Activated naive CD4-positive, alpha-beta T cell treated with anti-CD3 and anti-CD28 coated beads for 36 hours (primary cell): ENCODE measurements at regions not wholly inside any gene's neighbourhood (a gene's known extent, or its start where the extent isn't known, plus 50 kb on each side); places are given as distances from the start of the nearest gene placed in this dataset.

ENCODE experiments used
- CTCF ChIA-PET: fragments of 350-600 bp; sonication (Branson Sonifier 250); formaldehyde crosslinking; loops from one replicate; lab custom pipeline; 2021; ENCODE audit warnings: antibody characterized with exemption; lab: Charles Lee
- DNase-seq: peaks from one replicate; pipeline ENCODE4 v3.0.0-alpha.2; 2020
- H3K27ac Mint-ChIP-seq: one replicate; pipeline ENCODE4 v1.8.0; 2021; ENCODE audit warnings: mild to moderate bottlenecking, mixed read lengths
- H3K27me3 Mint-ChIP-seq: one replicate; pipeline ENCODE4 v1.8.0; 2021; ENCODE audit warnings: low read depth, mixed read lengths
- H3K36me3 Mint-ChIP-seq: one replicate; pipeline ENCODE4 v1.8.0; 2021; ENCODE audit warnings: low read depth, mixed read lengths
- H3K4me1 Mint-ChIP-seq: one replicate; pipeline ENCODE4 v1.8.0; 2021; ENCODE audit warnings: low read depth, mixed read lengths
- H3K4me3 Mint-ChIP-seq: one replicate; pipeline ENCODE4 v1.8.0; 2021; ENCODE audit warnings: mild to moderate bottlenecking, moderate library complexity, mixed read lengths
- H3K9me3 Mint-ChIP-seq: one replicate; pipeline ENCODE4 v1.8.0; 2021; ENCODE audit warnings: mixed read lengths
- intact Hi-C: fragments of 100-400 bp; cut with micrococcal nuclease; formaldehyde crosslinking; loops from one replicate; pipeline ENCODE4 v1.15.1; 2023

GRCh38 chr14:44586910-44587309, 79.8 kb upstream of the FSCB start:
- Mint-ChIP-seq H3K27ac (no peak overlapping the region), H3K4me3 (no peak overlapping the region), H3K4me1 (no peaks in the 10 kb centered on the region), H3K36me3 (no peaks in the 10 kb centered on the region), H3K27me3 (no peaks in the 10 kb centered on the region), H3K9me3 (peaks cover 5% of the 10 kb centered on the region)
- CTCF ChIA-PET = no interaction called here
- no peak for DNase-seq
- intact Hi-C loops = no loop called here

GRCh38 chr14:44576356-44576755, 69.3 kb upstream of the FSCB start:
- CTCF ChIA-PET = no interaction called here
- no peaks in the 10 kb centered on the region for H3K27me3 Mint-ChIP-seq
- DNase-seq = no peak
- H3K27ac Mint-ChIP-seq = no peak overlapping the region
- no peak overlapping the region for H3K4me3 Mint-ChIP-seq
- intact Hi-C loops = no loop called here
- peaks cover 9% of the 10 kb centered on the region for H3K9me3 Mint-ChIP-seq
- H3K36me3 Mint-ChIP-seq = no peaks in the 10 kb centered on the region
- no peaks in the 10 kb centered on the region for H3K4me1 Mint-ChIP-seq

DNA sequence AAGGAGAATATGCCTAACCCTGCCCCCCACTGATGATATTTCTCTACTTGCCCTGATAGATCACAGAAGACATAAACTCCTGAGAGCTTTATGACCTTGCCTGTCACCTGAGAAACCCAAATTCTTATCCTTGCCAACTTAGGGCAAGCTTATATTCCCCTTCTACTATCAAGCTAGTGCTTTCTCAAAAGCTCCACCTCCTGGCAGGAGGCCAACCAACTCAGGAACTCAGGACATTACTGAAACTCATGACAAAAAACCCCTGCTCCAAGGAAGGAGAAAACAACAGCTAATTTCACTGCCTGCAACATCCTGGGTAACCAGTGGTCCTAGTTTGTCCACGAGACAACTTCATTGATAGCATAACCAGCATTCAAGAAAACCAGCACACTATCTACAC, 60.9 kb upstream of the FSCB start:
- Mint-ChIP-seq H3K4me3 (no peak overlapping the region), H3K27ac (no peak overlapping the region), H3K4me1 (no peaks in the 10 kb centered on the region), H3K36me3 (no peaks in the 10 kb centered on the region), H3K9me3 (peaks cover 4% of the 10 kb centered on the region), H3K27me3 (no peaks in the 10 kb centered on the region)
- DNase-seq = no peak
- intact Hi-C loops = no loop called here
- CTCF ChIA-PET = no interaction called here

GRCh38 chr14:44565968-44566367, 58.9 kb upstream of the FSCB start:
- no peaks in the 10 kb centered on the region for H3K27me3 Mint-ChIP-seq
- H3K27ac Mint-ChIP-seq = no peak overlapping the region
- intact Hi-C loops = no loop called here
- H3K9me3 Mint-ChIP-seq = peaks cover 2% of the 10 kb centered on the region
- no peaks in the 10 kb centered on the region for H3K36me3 Mint-ChIP-seq
- H3K4me3 Mint-ChIP-seq = no peak overlapping the region
- CTCF ChIA-PET = no interaction called here
- DNase-seq = no peak
- H3K4me1 Mint-ChIP-seq = no peaks in the 10 kb centered on the region

DNA sequence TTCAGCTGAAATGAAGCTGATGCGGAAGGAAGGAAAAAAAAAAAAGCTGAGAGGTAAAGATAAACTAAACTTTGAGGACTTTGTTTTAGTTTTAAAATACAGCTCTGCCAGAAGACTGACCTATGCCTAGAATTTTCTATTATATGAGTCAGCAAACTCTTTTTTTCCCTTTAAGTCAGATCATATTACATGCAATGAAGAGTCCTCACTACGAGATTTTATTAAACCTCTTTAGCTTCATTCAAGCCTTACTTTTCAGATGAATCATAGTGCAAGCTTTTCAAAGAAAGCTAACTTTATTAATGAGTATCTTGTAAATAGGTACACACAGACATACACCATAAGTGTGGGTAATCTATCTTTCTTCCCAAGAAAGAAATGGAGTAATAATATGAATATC, 57.8 kb upstream of the FSCB start:
- Mint-ChIP-seq H3K4me3 (no peak overlapping the region), H3K4me1 (no peaks in the 10 kb centered on the region), H3K27me3 (no peaks in the 10 kb centered on the region), H3K27ac (no peak overlapping the region), H3K9me3 (peaks cover 4% of the 10 kb centered on the region), H3K36me3 (no peaks in the 10 kb centered on the region)
- CTCF ChIA-PET = no interaction called here
- DNase-seq = no peak
- intact Hi-C loops = no loop called here
